Hepatocyte (in vitro differentiated cells): ENCODE measurements at regions not wholly inside any gene's neighbourhood (a gene's known extent, or its start where the extent isn't known, plus 50 kb on each side); places are given as distances from the start of the nearest gene placed in this dataset.

ENCODE experiments used
- DNase-seq: peaks from one replicate; pipeline ENCODE4 v3.0.0-alpha.2; 2016; ENCODE audit warnings: low spot score
- H2AFZ ChIP-seq: fragments of 200-600 bp; sonication (generic); 2 replicates; pipeline ENCODE4 v1.6.0; 2016; ENCODE audit warnings: antibody characterized with exemption, mild to moderate bottlenecking
- H3K27ac ChIP-seq: fragments of 200-600 bp; sonication (generic); 2 replicates; pipeline ENCODE4 v1.5.1; 2016; ENCODE audit warnings: mild to moderate bottlenecking
- H3K27me3 ChIP-seq: fragments of 200-600 bp; sonication (generic); 2 replicates; pipeline ENCODE4 v1.6.1; 2016
- H3K36me3 ChIP-seq: fragments of 200-600 bp; sonication (generic); replicated peaks from 2 replicates; pipeline ENCODE4 v1.5.1; 2016; ENCODE audit warnings: low read depth; ENCODE audit not compliant: insufficient read depth
- H3K4me1 ChIP-seq: fragments of 200-600 bp; sonication (generic); 2 replicates; pipeline ENCODE4 v1.5.1; 2016; ENCODE audit warnings: mild to moderate bottlenecking, moderate library complexity; ENCODE audit not compliant: insufficient read depth
- H3K4me2 ChIP-seq: fragments of 200-600 bp; sonication (generic); 2 replicates; pipeline ENCODE4 v1.6.0; 2016
- H3K4me3 ChIP-seq: fragments of 200-600 bp; sonication (generic); 2 replicates; pipeline ENCODE4 v1.5.1; 2016; ENCODE audit warnings: mild to moderate bottlenecking
- H3K79me2 ChIP-seq: fragments of 200-600 bp; sonication (generic); 2 replicates; pipeline ENCODE4 v1.6.0; 2017; ENCODE audit warnings: mild to moderate bottlenecking
- H3K9me2 ChIP-seq: fragments of 200-600 bp; sonication (generic); replicated peaks from 2 replicates; pipeline ENCODE4 v1.6.0; 2017; ENCODE audit warnings: mild to moderate bottlenecking; ENCODE audit not compliant: insufficient read depth
- H3K9me3 ChIP-seq: fragments of 200-600 bp; sonication (generic); 2 replicates; pipeline ENCODE4 v1.5.1; 2016; ENCODE audit warnings: low read depth, mild to moderate bottlenecking
- H4K20me1 ChIP-seq: fragments of 200-600 bp; sonication (generic); 2 replicates; pipeline ENCODE4 v1.6.0; 2016; ENCODE audit warnings: mild to moderate bottlenecking; ENCODE audit not compliant: insufficient read depth, poor library complexity, severe bottlenecking
- CTCF ChIP-seq: fragments of 200-600 bp; sonication (generic); IDR thresholded peaks from 2 replicates; pipeline ENCODE4 v1.5.1; 2016; ENCODE audit warnings: antibody characterized with exemption, mild to moderate bottlenecking; ENCODE audit not compliant: poor library complexity
- EZH2 ChIP-seq: fragments of 200-600 bp; sonication (generic); IDR thresholded peaks from 2 replicates; pipeline ENCODE4 v1.6.1; 2016; ENCODE audit warnings: antibody characterized with exemption, mild to moderate bottlenecking, borderline replicate concordance
- EZH2phosphoT487 ChIP-seq: fragments of 200-600 bp; sonication (generic); IDR thresholded peaks from one replicate; pipeline ENCODE4 v1.6.1; 2018; ENCODE audit warnings: antibody characterized with exemption, mild to moderate bottlenecking, low read depth, moderate library complexity; ENCODE audit not compliant: unreplicated experiment, severe bottlenecking
- WGBS: methylation state at CpG from one replicate; pipeline ENCODE4 v1.1.6; 2016; ENCODE audit warnings: low lambda C conversion rate; ENCODE audit errors: missing lambda C conversion rate; 5-methylcytosine and 5-hydroxymethylcytosine counted together

GRCh38 chr11:127629200-127629599 lies 628.6 kb upstream of the KIRREL3 start:
- 88% methylated on average over 3 of the region's 3 CpGs for WGBS
- H3K4me1 ChIP-seq: peaks cover 6% of the 10 kb centered on the region
- no peak overlapping the region for H3K4me2 ChIP-seq
- no peak overlapping the region for H3K27ac ChIP-seq
- no peaks in the 10 kb centered on the region for H3K9me3 ChIP-seq
- H2AFZ ChIP-seq: no peak overlapping the region
- H3K79me2 ChIP-seq: no peaks in the 10 kb centered on the region
- DNase-seq: no peak
- H3K27me3 ChIP-seq: no peaks in the 10 kb centered on the region
- no peaks in the 10 kb centered on the region for H4K20me1 ChIP-seq
- no peaks in the 10 kb centered on the region for H3K9me2 ChIP-seq
- H3K4me3 ChIP-seq: no peak overlapping the region
- TF ChIP-seq CTCF (no peak), EZH2 (no peak), EZH2phosphoT487 (no peak)
- H3K36me3 ChIP-seq: no peaks in the 10 kb centered on the region

GRCh38 chr11:127628458-127628785 lies 627.9 kb upstream of the KIRREL3 start:
- Histone ChIP-seq H4K20me1 (no peaks in the 10 kb centered on the region), H3K9me3 (no peaks in the 10 kb centered on the region), H2AFZ (no peak overlapping the region), H3K4me2 (no peak overlapping the region), H3K9me2 (no peaks in the 10 kb centered on the region), H3K27ac (no peak overlapping the region), H3K4me3 (no peak overlapping the region), H3K79me2 (no peaks in the 10 kb centered on the region), H3K27me3 (no peaks in the 10 kb centered on the region), H3K36me3 (no peaks in the 10 kb centered on the region), H3K4me1 (peaks cover 6% of the 10 kb centered on the region)
- TF ChIP-seq EZH2phosphoT487 (no peak), CTCF (no peak), EZH2 (no peak)
- 97% methylated on average over 5 of the region's 5 CpGs for WGBS
- no peak for DNase-seq

GRCh38 chr11:127627629-127628457 lies 627.3 kb upstream of the KIRREL3 start:
- Histone ChIP-seq H3K27me3 (no peaks in the 10 kb centered on the region), H3K4me1 (peaks cover 6% of the 10 kb centered on the region), H4K20me1 (no peaks in the 10 kb centered on the region), H3K79me2 (no peaks in the 10 kb centered on the region), H2AFZ (no peak overlapping the region), H3K27ac (no peak overlapping the region), H3K36me3 (no peaks in the 10 kb centered on the region), H3K9me2 (no peaks in the 10 kb centered on the region), H3K4me3 (no peak overlapping the region), H3K9me3 (no peaks in the 10 kb centered on the region), H3K4me2 (no peak overlapping the region)
- TF ChIP-seq EZH2: no peak
- no peak for TF ChIP-seq EZH2phosphoT487
- no peak for TF ChIP-seq CTCF
- DNase-seq: no peak
- 77% methylated on average over 12 of the region's 12 CpGs for WGBS
